K562 (cell line): ENCODE measurements at regions not wholly inside any gene's neighbourhood (a gene's known extent, or its start where the extent isn't known, plus 50 kb on each side); places are given as distances from the start of the nearest gene placed in this dataset.

Experiments used
- ATF1 ChIP-seq, 2 experiments: fragments of 450-650 bp in 1 of 2; IDR thresholded peaks; 2 replicates each; pipeline ENCODE4 v1.6.1; 2016; ENCODE audit warnings: missing compliant biosample characterization in 1 of 2, missing genetic modification characterization in 1 of 2
- CBFA2T3 ChIP-seq: fragments of 450-650 bp; IDR thresholded peaks from 2 replicates; pipeline ENCODE4 v1.6.1; 2017
- ETV5 ChIP-seq: sonication (generic); formaldehyde crosslinking; IDR thresholded peaks from 2 replicates; pipeline ENCODE4 v1.4.0; 2020; ENCODE audit warnings: low read depth, mild to moderate bottlenecking, missing genetic modification reagents
- EZH2 ChIP-seq: IDR thresholded peaks from 2 replicates; pipeline ENCODE4 v1.6.1; 2012; ENCODE audit warnings: low read depth, mild to moderate bottlenecking, inconsistent platforms, low read length, borderline replicate concordance
- FOXK2 ChIP-seq, 2 experiments: fragments of 450-650 bp; IDR thresholded peaks in 1 of 2; conservative IDR thresholded peaks in 1 of 2; 2 replicates each; pipeline ENCODE4 v1.6.1; 2016; ENCODE audit warnings: low read depth in 2 of 2, mild to moderate bottlenecking in 1 of 2
- GABPA ChIP-seq: fragments of 200-800 bp; sonication (Bioruptor generic); conservative IDR thresholded peaks from 2 replicates; pipeline ENCODE4 v1.6.1; 2016; ENCODE audit warnings: low read depth, missing genetic modification characterization, missing compliant biosample characterization
- KLF16 ChIP-seq: IDR thresholded peaks from 2 replicates; pipeline ENCODE4 v1.6.1; 2016; ENCODE audit warnings: antibody characterized with exemption
- MAFG ChIP-seq: fragments of 450-650 bp; conservative IDR thresholded peaks from 2 replicates; pipeline ENCODE4 v1.6.1; 2016; ENCODE audit warnings: missing genetic modification characterization, missing compliant biosample characterization
- NR4A1 ChIP-seq, 2 experiments: fragments of 250-450 bp in 1 of 2; fragments of 450-650 bp in 1 of 2; sonication (Bioruptor Pico) in 1 of 2; IDR thresholded peaks; 2 replicates each; pipeline versions ENCODE4 v1.4.0 to v1.6.1; 2016 to 2020; ENCODE audit warnings: mild to moderate bottlenecking in 2 of 2, missing compliant biosample characterization in 1 of 2, missing genetic modification characterization in 1 of 2, moderate library complexity in 1 of 2
- SREBF2 ChIP-seq: sonication (generic); formaldehyde crosslinking; IDR thresholded peaks from 2 replicates; pipeline ENCODE4 v1.4.0; 2020; ENCODE audit warnings: mild to moderate bottlenecking, missing genetic modification reagents
- ZNF699 ChIP-seq: fragments of 250-450 bp; sonication (Bioruptor Pico); IDR thresholded peaks from 2 replicates; pipeline ENCODE4 v1.8.0; 2021; ENCODE audit warnings: mild to moderate bottlenecking, moderate library complexity; ENCODE audit not compliant: insufficient replicate concordance
- TF ChIP-seq, protein P1 (sequence below), 3 experiments: IDR thresholded peaks in 2 of 3; conservative IDR thresholded peaks in 1 of 3; 2 replicates each; pipeline ENCODE4 v1.5.1; 2011 to 2012; ENCODE audit warnings: low read length in 3 of 3, mild to moderate bottlenecking in 3 of 3, control low read depth in 2 of 3, improper control_type of control experiment in 1 of 3, inconsistent platforms in 1 of 3, low read depth in 1 of 3, mixed read lengths in 1 of 3, moderate library complexity in 1 of 3; ENCODE audit not compliant: insufficient read depth in 2 of 3
- TF ChIP-seq, protein P2 (sequence below), 2 experiments: fragments of 450-650 bp in 1 of 2; IDR thresholded peaks; 2 replicates each; pipeline ENCODE4 v1.6.1; 2011 to 2017; ENCODE audit warnings: low read depth in 2 of 2, antibody characterized with exemption in 1 of 2, borderline replicate concordance in 1 of 2, low read length in 1 of 2, mild to moderate bottlenecking in 1 of 2, mixed read lengths in 1 of 2; ENCODE audit not compliant: control insufficient read depth in 1 of 2

DNA sequence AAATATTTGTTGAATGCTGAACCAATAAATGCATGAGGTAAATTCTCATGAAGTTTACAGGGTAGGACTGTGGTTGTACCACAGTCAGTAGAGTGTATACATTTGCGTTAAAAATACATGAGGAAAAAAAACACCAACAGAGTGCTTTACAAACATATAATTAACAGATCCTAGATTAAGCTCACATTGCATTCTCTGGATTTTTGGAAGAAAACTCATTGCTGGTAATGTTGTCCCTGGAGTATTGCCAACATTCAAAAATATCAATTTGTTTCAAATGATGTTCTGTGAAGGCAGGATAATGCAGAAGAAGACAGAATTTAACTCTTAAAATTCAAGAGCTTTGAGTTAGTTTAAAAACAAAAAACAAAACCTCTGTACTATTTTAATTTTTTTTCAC, 95.5 kb downstream of the MBL2 start:
- no peak for TF ChIP-seq EZH2
- TF ChIP-seq MAFG (tag): no peak
- no peak for TF ChIP-seq ATF1 (CRISPR knock-in tag; IDR thresholded peaks at IDR 0.05)
- TF ChIP-seq ATF1 (tag; IDR thresholded peaks at IDR 0.05): no peak
- TF ChIP-seq NR4A1 (CRISPR knock-in tag; IDR thresholded peaks at IDR 0.05): no peak
- no peak for TF ChIP-seq NR4A1 (tag; IDR thresholded peaks at IDR 0.05)
- TF ChIP-seq, protein P1, sequence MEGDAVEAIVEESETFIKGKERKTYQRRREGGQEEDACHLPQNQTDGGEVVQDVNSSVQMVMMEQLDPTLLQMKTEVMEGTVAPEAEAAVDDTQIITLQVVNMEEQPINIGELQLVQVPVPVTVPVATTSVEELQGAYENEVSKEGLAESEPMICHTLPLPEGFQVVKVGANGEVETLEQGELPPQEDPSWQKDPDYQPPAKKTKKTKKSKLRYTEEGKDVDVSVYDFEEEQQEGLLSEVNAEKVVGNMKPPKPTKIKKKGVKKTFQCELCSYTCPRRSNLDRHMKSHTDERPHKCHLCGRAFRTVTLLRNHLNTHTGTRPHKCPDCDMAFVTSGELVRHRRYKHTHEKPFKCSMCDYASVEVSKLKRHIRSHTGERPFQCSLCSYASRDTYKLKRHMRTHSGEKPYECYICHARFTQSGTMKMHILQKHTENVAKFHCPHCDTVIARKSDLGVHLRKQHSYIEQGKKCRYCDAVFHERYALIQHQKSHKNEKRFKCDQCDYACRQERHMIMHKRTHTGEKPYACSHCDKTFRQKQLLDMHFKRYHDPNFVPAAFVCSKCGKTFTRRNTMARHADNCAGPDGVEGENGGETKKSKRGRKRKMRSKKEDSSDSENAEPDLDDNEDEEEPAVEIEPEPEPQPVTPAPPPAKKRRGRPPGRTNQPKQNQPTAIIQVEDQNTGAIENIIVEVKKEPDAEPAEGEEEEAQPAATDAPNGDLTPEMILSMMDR (IDR thresholded peaks at IDR 0.05 in 2 of 3, conservative IDR thresholded peaks at IDR 0.05 in 1 of 3; ENCODE audit: insufficient read depth in 2 of 3, low read depth in 1 of 3, low read length in 3 of 3): no peak
- no peak for TF ChIP-seq ETV5
- TF ChIP-seq ZNF699: no peak
- no peak for TF ChIP-seq GABPA (tag)
- TF ChIP-seq KLF16: no peak
- TF ChIP-seq FOXK2 (conservative IDR thresholded peaks at IDR 0.05 in 1 of 2, IDR thresholded peaks at IDR 0.05 in 1 of 2; ENCODE audit: low read depth in 2 of 2): no peak
- no peak for TF ChIP-seq CBFA2T3
- TF ChIP-seq, protein P2, sequence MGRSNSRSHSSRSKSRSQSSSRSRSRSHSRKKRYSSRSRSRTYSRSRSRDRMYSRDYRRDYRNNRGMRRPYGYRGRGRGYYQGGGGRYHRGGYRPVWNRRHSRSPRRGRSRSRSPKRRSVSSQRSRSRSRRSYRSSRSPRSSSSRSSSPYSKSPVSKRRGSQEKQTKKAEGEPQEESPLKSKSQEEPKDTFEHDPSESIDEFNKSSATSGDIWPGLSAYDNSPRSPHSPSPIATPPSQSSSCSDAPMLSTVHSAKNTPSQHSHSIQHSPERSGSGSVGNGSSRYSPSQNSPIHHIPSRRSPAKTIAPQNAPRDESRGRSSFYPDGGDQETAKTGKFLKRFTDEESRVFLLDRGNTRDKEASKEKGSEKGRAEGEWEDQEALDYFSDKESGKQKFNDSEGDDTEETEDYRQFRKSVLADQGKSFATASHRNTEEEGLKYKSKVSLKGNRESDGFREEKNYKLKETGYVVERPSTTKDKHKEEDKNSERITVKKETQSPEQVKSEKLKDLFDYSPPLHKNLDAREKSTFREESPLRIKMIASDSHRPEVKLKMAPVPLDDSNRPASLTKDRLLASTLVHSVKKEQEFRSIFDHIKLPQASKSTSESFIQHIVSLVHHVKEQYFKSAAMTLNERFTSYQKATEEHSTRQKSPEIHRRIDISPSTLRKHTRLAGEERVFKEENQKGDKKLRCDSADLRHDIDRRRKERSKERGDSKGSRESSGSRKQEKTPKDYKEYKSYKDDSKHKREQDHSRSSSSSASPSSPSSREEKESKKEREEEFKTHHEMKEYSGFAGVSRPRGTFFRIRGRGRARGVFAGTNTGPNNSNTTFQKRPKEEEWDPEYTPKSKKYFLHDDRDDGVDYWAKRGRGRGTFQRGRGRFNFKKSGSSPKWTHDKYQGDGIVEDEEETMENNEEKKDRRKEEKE (IDR thresholded peaks at IDR 0.05; ENCODE audit: borderline replicate concordance in 1 of 2, control insufficient read depth in 1 of 2, low read depth in 2 of 2, low read length in 1 of 2): no peak
- no peak for TF ChIP-seq SREBF2
